ENCODE measurements at regions not wholly inside any gene's neighbourhood (a gene's known extent, or its start where the extent isn't known, plus 50 kb on each side); places are given as distances from the start of the nearest gene placed in this dataset.
A peak's percentile ranks its signal among the peaks of the same experiment; 100 is the strongest.

GRCh38 chr11:119846374-119846773 lies 117.4 kb upstream of the NECTIN1 start:
- DNase-seq, result no peak

GRCh38 chr11:119845756-119846155 lies 116.8 kb upstream of the NECTIN1 start:
- no peak for DNase-seq

GRCh38 chr11:119845305-119845704 lies 116.3 kb upstream of the NECTIN1 start:
- DNase-seq, result no peak

- DNase-seq, result no peak
These were observed 115.8 kb upstream of the NECTIN1 start for GRCh38 chr11:119844808-119845207.

DNA sequence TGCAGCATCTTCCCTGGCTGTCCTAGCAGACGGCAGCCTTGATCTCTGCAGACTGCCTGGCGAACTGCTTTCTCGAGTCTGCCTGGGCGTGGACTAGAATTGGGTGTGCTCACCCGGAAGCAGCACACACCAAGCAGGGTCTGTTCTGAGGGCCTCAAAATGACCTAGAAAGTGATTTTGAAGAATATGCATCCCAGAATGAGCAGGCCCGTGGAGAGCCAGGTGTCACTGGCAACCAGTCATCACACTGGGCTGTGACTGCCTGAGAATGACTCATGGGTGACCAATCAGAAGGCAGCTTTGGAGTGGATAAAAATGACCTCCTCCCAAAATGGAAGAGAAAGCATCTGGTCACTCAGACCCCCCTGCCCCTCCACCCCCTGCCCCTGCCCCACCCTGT lies 114.9 kb upstream of the NECTIN1 start:
- DNase-seq, result no peak

DNA sequence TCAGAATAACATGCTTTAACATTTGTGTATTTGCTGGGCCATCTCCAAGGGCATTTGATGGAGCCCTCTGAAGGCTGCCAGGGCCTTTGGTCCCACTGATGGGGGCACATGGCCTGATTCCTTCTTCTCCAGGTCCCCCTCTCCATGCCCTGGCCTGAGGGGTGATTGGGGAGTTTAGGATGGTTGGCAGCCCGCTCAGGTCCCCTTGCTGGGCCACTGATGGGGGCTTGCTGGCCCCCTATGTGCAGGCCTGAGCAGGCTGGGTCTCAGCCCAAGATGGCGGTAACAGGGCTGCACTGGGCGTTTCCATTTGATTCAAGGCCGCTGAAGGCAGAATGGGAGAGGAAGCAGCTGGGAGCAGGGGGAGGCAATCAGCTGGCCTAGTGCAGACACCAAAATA lies 113.7 kb upstream of the NECTIN1 start:
- DNase-seq, result no peak

- DNase-seq, result no peak
These were observed 110.6 kb upstream of the NECTIN1 start for GRCh38 chr11:119839476-119840133.

GRCh38 chr11:119835753-119836152 lies 106.8 kb upstream of the NECTIN1 start:
- no peak for DNase-seq

DNA sequence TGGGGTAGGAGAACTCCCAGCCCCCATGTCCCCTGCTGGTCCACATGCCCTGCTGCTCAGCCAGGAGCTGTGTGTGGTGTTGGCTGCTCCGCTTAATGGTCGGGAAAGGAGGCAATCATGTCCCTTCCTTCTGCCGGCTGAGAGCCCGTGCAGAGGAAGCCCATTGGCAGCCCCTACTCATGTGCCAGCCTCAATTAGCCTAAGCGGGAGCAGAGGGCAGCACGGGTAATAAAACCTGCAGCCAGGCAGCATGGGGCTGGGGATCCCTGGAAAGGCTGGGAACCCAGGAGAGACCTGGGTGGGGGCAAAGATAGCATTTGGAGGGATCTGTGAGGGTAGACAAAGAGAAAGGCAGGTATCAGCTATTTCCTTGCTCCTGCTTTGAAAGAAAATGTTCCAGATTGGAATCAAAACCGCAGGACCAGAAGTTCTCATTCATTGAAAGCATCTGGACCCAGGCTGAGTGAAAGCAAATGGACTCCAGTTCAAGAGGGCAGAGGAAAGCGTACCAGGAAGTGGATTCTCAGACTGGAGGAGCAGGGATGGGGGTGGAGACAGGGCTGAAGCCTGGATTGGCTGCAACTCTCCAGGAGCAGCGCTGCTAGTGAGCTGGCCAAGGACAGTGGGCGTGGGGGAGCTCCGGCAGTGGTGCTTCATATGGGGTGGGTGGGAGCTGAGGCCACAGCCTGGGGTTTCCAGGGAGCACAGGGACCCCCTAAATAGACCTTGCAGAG lies 103.4 kb upstream of the NECTIN1 start:
- DNase-seq, result peak; percentile 60

DNA sequence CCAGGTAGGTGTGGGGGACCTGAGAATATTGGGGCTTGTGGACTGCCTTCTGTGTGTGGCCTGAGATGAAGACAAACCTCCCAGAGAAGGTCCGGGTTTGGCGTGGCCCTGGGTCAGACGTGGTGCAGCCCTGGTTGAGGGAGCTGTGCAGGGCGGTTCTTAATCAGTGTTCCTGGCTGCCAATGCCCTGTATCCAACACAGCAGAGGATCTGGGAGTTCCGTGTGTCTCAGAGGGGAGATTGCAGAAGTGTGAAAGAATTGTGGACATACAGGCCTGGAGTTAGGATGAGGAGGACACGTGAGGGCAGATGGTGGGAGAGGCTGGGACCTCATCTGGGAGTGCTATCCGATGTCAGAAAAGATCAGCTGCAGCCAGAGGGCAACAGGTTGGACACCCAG lies 102.0 kb upstream of the NECTIN1 start:
- no peak for DNase-seq

GRCh38 chr11:119830400-119830799 lies 101.4 kb upstream of the NECTIN1 start:
- DNase-seq, result no peak

- no peak for DNase-seq
These were observed 100.4 kb upstream of the NECTIN1 start for GRCh38 chr11:119829402-119829801.

GRCh38 chr11:119828819-119829218 lies 99.8 kb upstream of the NECTIN1 start:
- DNase-seq, result no peak

DNA sequence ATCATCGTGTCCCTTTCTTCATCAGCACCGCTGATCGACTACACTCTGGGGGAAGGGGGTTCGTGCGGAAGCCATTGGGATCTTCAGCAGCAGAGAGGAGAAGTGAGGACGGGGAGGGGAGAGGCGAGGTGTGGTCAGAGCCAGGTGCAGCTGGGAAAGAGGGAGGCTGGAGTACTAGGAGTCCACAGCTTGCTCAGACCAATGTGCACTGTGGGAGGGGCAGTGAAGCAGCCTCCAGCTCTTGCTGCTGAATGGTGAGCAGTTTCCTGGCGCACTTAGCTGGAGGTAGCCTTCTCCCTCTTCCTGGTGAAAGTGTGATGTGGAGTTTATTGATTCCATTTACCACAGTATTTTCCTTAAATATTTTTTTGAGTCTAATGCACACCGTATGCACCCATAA lies 99.0 kb upstream of the NECTIN1 start:
- DNase-seq, result peak; percentile 21

DNA sequence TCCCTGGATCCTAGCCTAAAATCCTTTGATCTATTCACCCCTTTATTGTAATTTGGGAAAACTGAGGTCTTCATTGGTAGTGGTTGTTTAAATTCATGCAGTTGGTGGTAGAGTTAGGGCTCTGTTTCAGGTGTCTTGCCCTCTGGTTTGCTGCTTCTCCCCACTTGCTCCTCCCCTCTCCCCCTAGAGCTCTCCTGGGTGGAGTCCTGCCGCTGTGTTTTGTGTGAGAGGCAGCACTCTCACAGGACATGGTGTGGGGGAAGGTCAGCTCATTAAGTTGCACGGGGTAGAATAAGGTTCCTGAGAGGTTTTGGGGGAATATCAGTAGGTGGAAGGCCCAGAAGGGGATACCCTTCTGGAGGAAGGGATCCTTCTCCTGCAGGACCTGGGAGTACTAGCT lies 98.1 kb upstream of the NECTIN1 start:
- DNase-seq, result no peak

- no peak for DNase-seq
These were observed 94.1 kb upstream of the NECTIN1 start for GRCh38 chr11:119823077-119823476.

GRCh38 chr11:119816660-119817059 lies 87.7 kb upstream of the NECTIN1 start:
- DNase-seq, result no peak

DNA sequence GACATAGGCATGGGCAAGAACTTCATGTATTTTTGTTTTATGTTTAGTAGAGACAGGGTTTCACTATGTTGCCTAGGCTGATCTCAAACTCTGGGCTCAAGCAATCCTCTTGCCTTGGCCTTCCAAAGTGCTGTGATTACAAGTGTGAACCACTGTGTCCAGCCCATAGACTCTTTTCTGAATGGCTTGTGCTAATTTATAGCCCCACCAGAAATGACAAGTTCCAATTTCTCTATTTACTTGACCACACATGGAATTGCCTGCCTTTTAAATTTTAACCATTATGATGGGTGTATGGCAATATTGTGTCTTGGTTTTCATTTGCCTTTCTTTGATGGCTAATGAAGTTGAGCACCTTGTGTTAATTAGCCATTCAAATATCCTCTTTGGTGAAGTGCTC lies 85.8 kb upstream of the NECTIN1 start:
- no peak for DNase-seq

DNA sequence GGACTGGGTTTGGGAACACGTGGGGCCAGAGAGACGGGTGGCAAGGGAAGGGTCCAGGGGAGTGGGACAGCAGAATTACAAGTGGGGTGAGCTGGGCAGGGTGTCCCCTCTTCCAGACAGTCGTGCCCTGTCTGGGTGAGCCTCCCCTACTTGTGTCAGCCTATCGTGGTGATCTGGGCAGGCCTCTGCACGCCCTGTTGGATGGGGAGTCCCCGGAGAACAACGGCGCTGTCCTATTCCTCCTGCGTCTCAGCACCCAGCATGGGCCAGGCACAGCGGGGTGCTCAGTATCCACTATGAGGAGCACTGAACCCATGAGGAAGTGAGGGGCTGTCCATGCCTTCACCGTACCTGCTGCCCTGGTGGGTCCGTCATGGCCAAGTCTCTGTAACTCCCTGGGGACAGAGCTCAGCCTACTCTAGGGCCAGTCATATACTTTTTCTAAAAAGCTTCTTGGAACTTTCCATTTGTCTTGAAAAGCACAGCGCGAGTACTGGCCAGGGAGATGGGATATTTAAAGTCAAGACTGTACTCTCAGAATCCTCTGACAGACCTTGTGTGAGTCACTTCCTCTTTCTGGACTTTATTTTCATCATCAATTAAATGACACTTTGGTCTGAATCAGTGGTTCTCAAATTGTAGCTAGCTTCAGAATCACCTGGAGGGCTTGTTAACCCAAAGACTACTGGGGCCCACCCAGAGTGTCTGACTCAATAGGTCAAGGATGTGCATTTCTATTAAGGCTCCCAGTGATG lies 81.7 kb upstream of the NECTIN1 start:
- DNase-seq, result no peak

- DNase-seq, result no peak
These were observed 80.3 kb upstream of the NECTIN1 start for GRCh38 chr11:119809346-119809745.

DNA sequence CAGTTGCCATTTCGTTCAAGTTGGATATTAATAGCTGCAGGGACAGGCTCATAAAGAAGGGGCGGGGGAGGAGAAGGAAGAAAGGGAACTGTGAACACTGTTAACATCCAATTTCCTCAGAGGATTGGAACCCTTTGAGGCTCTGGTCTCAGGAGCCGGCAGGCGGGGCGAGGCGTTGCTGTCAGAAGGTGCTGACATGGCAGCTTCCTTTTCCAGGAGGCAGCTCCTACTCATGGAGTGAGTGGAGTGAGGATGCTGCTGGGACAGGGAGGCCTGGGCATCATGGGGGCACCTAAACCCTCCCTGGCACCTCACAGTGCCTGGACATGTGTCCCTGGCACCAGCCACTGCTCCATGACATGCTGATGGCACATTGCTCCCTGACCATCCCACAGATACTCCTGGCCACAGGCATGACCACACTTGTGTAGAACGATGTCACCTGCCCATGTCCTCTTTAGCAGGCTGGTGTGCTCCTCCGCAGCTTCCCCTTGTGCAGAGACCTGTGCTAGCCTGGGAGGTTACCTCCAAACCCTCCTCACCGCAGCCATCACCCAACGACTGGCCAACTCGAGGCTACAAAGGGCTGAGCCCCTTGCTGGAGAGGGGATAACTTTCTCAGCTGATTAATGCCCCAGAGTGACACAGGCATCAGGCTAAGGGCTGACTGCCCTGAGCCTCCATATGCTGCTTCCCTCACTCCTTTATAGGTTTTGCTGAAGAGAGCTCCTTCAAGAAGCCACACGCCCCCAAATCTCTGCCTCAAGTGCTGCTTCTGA lies 79.6 kb upstream of the NECTIN1 start:
- DNase-seq, result no peak

DNA sequence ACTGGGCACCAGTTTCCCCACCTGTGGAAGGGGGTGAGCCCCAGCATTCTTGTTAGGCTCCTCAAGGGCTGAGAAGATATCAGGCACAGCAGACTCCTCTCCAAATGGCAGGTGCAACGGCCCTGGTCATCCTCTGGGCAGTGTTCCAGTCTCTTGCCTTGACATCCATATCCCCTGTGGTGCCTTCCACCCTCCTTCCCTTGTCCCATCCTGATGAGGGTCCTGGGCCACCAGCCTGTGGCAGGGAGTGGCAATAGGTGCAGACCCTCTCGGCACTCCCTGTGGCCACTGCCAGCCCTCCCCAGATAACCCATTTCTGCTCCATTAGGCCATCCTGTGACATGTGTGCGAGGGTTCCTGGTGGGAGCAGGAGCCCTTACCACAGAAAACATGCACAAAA lies 78.8 kb upstream of the NECTIN1 start:
- DNase-seq, result no peak

- no peak for DNase-seq
These were observed 78.4 kb upstream of the NECTIN1 start for GRCh38 chr11:119807402-119807801.

All from NCI-H774 (cell line).